Stimulated activated effector memory CD8-positive, alpha-beta T cell treated with anti-CD3 and anti-CD28 coated beads, Interleukin-12 subunit alpha, Interleukin-12 subunit beta, amount 100 ng/mL, for 72 hours (primary cell): ENCODE measurements at regions not wholly inside any gene's neighbourhood (a gene's known extent, or its start where the extent isn't known, plus 50 kb on each side); places are given as distances from the start of the nearest gene placed in this dataset.

ENCODE experiments used
- ATAC-seq: fragments of 150-1000 bp; cut with Tn5 transposase; 2 replicates; pipeline ENCODE4 v1.10.0; 2021
- DNase-seq, 2 donors: peaks; one replicate each; pipeline ENCODE4 v3.0.0; 2021 to 2022; ENCODE audit warnings: low spot score in 2 of 2
- H3K27ac Mint-ChIP-seq: one replicate; pipeline ENCODE4 v1.8.0; 2022; ENCODE audit warnings: mild to moderate bottlenecking, mixed read lengths
- H3K36me3 Mint-ChIP-seq: one replicate; pipeline ENCODE4 v1.8.0; 2022; ENCODE audit warnings: mild to moderate bottlenecking, mixed read lengths
- H3K4me1 Mint-ChIP-seq: one replicate; pipeline ENCODE4 v1.8.0; 2022; ENCODE audit warnings: mixed read lengths
- H3K4me3 Mint-ChIP-seq: one replicate; pipeline ENCODE4 v1.8.0; 2022; ENCODE audit warnings: mild to moderate bottlenecking, mixed read lengths
- H3K9me3 Mint-ChIP-seq: one replicate; pipeline ENCODE4 v1.8.0; 2022; ENCODE audit warnings: mixed read lengths

DNA sequence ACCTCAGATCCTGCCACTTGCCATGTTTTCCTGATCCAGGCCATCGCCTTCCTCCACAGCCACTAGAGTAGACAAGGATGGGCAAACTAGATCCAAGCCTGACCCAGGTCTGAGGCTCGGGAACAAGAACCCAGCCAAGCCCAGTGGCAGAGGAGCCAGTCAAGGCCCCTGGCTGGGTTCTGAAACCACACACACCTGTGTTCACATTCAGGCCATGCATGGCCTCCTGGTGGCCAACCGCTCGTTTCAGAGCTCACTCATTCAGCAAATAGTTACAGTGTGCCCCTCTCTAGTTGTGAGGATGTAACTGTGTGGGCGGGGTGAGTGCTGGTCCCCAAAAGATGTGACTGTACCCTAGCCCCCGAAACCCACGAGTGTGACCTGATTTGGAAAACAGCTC, 337.6 kb downstream of the CTTN start:
- no peak overlapping the region for H3K27ac Mint-ChIP-seq
- DNase-seq (no peak), ATAC-seq (no peak)
- no peaks in the 10 kb centered on the region for H3K4me1 Mint-ChIP-seq
- H3K36me3 Mint-ChIP-seq, result no peaks in the 10 kb centered on the region
- H3K9me3 Mint-ChIP-seq, result no peaks in the 10 kb centered on the region
- H3K4me3 Mint-ChIP-seq, result no peak overlapping the region

DNA sequence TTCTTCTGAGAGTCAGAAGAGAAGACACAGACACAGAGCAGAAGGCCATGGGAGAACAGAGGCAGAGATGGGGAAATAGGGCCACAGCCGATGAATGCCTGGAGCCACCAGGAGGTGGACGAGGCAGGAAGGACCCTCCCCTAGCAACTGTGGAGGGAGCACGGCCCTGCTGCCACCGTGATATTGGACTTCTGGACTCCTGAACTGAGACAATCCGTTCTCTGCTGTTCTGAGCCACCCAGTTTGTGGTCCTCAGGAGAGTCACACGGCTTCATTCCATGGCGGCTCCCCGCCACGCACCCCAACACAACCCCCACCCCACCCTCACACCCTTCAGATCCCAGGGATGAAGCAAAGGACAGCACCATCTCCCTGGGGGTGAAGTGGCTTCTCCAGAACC, 338.1 kb downstream of the CTTN start:
- no peaks in the 10 kb centered on the region for H3K4me1 Mint-ChIP-seq
- no peaks in the 10 kb centered on the region for H3K36me3 Mint-ChIP-seq
- DNase-seq (no peak), ATAC-seq (no peak)
- H3K27ac Mint-ChIP-seq, result no peak overlapping the region
- H3K9me3 Mint-ChIP-seq, result no peaks in the 10 kb centered on the region
- H3K4me3 Mint-ChIP-seq, result no peak overlapping the region

DNA sequence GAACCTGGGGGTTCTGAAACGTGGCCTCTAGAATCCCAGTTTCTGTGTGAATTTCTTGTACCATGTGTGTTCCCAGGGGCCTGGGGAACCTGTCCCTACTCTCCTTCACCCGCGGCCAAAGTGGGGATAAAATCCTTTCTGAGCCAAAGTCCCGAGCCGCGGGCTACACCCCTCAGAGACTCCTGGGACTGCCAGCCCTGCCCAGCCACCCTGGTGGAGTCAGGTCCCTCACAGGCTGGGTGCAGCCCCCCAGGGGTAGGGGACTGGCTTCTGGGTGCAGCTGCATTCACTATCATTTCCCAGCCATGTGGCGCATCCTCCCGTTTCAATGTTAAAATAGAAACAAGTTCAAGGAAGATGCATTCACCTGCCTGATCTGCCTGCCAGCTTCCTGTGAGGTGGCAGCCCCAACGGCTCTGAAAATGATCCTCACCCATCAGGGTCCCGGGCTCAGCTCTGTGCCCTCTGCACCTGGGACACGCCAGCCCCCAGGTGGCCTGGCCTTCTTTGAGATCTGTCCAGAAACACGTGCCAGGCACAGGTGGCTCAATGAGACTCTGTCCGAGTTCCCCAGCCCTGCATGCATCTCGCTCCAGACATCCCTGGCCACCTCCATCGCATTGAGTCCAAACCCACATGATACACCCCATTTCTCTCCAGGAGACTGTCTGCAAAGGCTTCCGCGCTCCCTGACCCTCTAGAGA, 338.8 kb downstream of the CTTN start:
- ATAC-seq (no peak), DNase-seq (no peak)
- Mint-ChIP-seq H3K4me1 (no peaks in the 10 kb centered on the region), H3K36me3 (no peaks in the 10 kb centered on the region), H3K27ac (no peak overlapping the region), H3K4me3 (no peak overlapping the region), H3K9me3 (no peaks in the 10 kb centered on the region)

DNA sequence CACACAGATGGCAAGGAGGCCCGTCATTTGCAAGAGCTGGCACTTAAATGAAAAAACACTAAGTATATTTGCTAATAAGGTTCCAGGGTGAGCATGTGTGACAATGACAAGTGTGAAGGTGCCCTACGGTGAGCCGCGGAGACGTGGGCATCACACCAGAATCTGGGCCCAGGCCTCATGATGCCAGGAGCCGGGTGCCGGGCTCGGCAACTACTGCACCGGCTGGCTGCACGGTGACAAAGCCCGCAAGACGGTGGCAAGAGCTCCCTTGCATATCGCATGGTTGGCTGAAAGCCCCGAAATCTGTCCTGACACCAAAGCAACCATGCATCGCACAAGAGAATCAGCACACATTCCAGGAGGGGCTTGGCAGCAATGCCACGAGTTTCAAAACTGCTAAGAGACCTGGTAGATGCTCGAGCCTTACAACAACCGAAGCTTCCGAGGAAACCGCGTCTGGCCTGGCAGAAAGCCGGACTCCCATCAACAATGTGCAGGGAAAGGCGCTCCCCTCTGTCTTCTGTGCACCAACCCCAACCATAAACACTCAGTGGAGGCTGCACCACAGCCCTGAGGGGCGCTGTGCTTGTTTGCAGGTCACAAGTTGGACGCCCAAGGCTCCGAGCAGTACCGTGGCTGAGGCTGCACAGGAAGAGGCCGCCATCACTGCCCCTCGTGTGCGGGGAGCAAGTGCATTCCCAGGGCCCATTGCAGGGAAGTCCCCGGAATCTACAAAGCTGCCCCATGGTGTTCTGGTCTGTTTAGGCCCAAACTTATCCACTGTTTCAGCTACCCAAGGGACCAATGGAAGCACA, 339.7 kb downstream of the CTTN start:
- Mint-ChIP-seq H3K4me1 (no peaks in the 10 kb centered on the region), H3K27ac (no peak overlapping the region), H3K36me3 (no peaks in the 10 kb centered on the region), H3K4me3 (no peak overlapping the region), H3K9me3 (no peaks in the 10 kb centered on the region)
- no peak for ATAC-seq
- DNase-seq, result no peak

DNA sequence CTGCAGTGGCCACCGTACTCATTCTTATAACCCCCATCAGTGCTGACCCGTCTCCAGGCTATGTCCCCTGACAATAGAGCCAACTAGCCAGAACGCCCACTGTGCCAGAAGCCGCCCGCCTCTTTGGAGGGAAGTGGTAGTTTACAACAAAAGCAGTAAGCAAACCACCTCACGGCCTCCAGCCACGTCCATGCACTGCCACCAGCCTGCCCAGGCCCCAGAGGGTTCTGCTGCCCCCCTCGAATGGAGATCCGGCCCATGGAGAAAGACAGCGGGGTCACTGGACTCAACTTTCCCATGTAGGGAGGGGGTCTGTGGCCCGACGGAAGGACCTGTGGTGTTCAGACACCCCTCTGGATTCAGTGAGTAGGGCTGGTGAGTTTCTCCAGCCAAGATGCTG, 340.3 kb downstream of the CTTN start:
- no peak overlapping the region for H3K27ac Mint-ChIP-seq
- no peak for ATAC-seq
- no peak for DNase-seq
- H3K4me3 Mint-ChIP-seq, result no peak overlapping the region
- H3K9me3 Mint-ChIP-seq, result no peaks in the 10 kb centered on the region
- H3K4me1 Mint-ChIP-seq, result no peaks in the 10 kb centered on the region
- H3K36me3 Mint-ChIP-seq, result no peaks in the 10 kb centered on the region

DNA sequence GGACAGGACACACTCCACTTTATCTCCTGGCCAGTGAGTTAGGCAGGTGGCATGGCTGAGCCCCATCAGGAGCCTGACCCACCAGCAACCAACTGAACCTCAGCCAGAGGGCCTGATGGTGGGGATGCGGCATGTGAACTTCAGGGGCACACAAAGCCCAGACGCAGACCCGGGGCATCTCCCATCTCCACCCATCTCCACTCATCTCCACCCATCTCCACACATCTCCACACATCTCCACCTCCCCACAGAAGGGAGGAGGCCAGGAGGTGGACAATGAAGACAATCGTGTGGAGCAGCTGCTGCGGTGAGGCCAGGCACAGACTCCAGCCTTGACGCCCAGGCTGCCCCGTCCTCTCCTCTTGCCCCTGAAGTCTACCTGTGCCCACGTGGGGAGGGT, 340.8 kb downstream of the CTTN start:
- ATAC-seq, result no peak

DNA sequence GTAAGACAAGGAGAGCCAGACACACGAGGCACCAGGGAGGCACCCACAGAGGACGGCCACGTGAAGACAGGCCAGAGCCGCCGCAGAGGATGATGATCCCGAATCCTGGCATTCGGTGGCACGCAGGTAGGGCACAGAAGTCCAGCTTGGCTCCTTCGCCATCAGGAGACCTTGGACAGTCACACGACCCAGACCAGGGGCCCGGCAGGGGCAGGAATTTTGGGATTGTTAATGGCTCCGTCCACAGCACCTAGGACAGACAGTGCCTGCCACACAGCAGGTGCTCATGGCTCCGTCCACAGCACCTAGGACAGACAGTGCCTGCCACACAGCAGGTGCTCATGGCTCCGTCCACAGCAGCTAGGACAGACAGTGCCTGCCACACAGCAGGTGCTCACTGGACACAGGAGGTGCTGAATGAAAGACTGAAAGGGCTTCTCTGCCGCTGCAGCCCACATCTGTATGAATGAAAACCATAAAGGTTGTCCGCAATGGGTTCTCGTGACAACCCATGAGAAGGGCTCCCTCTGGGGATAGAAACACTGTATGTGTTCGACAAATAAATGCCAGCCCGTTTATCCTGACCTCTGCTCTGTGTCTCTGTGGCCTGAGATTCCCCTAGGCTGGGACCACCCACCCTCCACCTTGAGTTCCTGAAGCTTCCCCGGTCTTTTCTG, 341.6 kb downstream of the CTTN start:
- ATAC-seq, result no peak
- Mint-ChIP-seq H3K27ac (no peak overlapping the region), H3K4me1 (no peaks in the 10 kb centered on the region), H3K9me3 (no peaks in the 10 kb centered on the region), H3K36me3 (no peaks in the 10 kb centered on the region), H3K4me3 (no peak overlapping the region)
- DNase-seq, result no peak

More for the DNA sequence above, 340.8 kb downstream of the CTTN start:
- H3K4me1 Mint-ChIP-seq, result no peaks in the 10 kb centered on the region
- no peak for DNase-seq
- no peaks in the 10 kb centered on the region for H3K36me3 Mint-ChIP-seq
- H3K4me3 Mint-ChIP-seq, result no peak overlapping the region
- H3K27ac Mint-ChIP-seq, result no peak overlapping the region
- H3K9me3 Mint-ChIP-seq, result no peaks in the 10 kb centered on the region

DNA sequence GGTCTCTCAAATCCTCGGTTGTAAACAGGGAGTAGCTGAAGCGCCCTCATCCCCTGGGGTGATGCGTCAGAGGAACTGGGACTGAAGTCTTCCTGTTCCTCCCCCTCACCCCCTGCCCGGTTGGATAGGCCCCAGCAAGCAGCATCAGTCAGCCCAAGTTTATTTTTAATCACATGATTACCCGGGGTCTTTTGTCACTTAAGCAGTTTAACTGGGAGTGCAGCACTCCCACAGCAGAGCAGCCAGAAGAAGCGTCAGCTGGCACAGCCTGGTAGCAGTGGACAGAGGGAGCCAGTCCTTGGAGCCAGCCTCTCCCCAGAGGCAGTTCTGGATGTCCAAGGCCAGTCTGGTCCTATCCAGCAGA, 342.1 kb downstream of the CTTN start:
- Mint-ChIP-seq H3K9me3 (no peaks in the 10 kb centered on the region), H3K4me3 (no peak overlapping the region), H3K27ac (no peak overlapping the region), H3K36me3 (no peaks in the 10 kb centered on the region), H3K4me1 (no peaks in the 10 kb centered on the region)
- DNase-seq, result no peak
- ATAC-seq, result no peak

DNA sequence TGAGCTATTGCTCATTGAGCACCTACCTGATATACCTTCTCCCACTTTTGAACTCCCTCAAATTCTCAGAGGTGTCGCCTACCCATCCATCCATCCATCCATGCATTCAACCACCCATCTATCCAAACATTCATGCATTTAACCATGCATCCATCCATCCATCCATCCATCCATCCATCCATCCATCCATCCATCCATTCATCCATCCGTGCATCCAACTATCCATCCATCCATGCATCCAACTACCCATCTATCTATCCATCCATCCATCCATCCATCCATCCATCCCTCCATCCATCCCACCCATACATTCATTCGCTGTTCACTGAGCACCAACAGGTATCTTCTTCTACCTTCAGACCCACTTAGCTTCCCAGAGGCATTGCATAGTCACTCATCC, 342.8 kb downstream of the CTTN start:
- no peak for DNase-seq
- Mint-ChIP-seq H3K4me1 (no peaks in the 10 kb centered on the region), H3K27ac (no peak overlapping the region), H3K4me3 (no peak overlapping the region), H3K36me3 (no peaks in the 10 kb centered on the region), H3K9me3 (no peaks in the 10 kb centered on the region)
- no peak for ATAC-seq

DNA sequence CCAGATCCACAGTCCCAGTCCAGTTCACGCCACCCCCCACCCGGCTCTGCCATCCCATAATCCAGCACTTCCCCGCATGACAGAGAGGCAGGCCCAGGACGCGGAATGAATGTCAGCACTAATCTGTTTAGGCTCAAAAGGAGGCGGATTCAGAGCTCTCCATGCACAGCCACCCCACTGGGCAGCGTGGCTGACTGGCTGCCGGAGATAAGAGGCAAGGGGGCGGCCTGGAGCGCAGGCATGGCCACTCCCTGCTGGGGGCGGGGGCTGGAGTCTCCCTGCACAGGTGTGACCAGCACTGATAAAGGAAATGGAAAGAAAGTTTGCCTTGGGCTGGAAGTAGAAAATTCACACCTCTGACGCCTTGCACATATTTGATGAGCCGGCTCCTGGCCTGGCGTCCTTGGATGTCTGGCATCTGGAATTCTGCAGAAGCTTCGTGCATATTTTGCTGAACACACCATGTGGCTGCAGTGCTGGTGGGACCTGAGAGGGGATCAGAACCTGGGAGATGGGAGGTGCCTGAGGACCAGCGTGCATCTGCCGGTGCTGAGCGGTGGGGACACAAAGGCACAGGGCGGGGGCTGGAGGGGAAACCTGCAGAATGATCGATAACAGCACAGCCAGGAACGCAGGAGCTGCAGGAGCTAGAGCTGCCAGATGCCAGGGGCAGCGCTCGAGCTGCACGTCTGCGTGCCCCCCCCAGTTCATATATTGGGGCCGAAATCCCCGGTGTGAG, 344.4 kb downstream of the CTTN start:
- ATAC-seq (no peak), DNase-seq (no peak)
- Mint-ChIP-seq H3K4me3 (no peak overlapping the region), H3K4me1 (no peaks in the 10 kb centered on the region), H3K27ac (no peak overlapping the region), H3K9me3 (no peaks in the 10 kb centered on the region), H3K36me3 (no peaks in the 10 kb centered on the region)

DNA sequence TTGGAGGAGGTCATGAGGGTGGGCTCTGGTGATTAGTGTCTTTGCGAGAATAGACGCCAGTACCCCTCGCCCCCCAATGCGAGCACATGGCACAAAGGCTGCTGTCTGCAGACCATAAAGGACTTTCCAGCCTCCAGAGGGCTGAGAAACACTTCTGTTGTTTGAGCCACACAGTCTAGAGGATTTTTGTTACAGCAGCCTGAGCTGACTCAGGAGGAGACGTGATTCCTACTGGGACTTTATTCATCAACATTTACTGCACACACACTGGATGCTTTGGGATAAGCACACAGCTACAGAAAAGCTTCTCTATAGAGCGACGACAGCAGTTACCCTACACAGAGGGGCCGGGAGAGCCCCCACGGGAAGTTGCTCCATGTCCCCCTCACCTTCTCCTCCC, 345.0 kb downstream of the CTTN start:
- H3K4me3 Mint-ChIP-seq, result no peak overlapping the region
- DNase-seq, result no peak
- no peak for ATAC-seq
- no peaks in the 10 kb centered on the region for H3K9me3 Mint-ChIP-seq
- no peak overlapping the region for H3K27ac Mint-ChIP-seq
- no peaks in the 10 kb centered on the region for H3K4me1 Mint-ChIP-seq
- H3K36me3 Mint-ChIP-seq, result no peaks in the 10 kb centered on the region

DNA sequence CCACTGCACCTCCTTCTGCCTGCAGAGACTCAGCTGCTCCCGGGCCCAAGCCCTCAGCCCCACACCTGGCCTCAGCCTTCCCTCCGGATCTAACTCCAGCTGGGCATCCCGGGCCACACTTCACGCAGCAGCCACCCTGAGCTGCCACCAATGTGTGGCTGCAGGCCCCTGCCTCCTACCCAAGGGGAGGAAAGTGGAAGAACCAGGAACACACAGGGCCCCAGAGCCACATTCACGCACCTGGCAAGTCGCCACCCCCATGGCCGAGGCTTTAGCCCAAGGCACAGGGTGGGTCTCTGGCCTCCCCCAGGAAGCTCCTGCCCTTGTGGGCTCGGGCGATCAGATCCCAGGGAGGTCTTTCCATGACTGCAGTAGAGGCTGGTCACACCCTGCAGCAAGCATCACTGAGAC, 345.6 kb downstream of the CTTN start:
- Mint-ChIP-seq H3K4me1 (no peaks in the 10 kb centered on the region), H3K9me3 (no peaks in the 10 kb centered on the region), H3K27ac (no peak overlapping the region), H3K4me3 (no peak overlapping the region), H3K36me3 (no peaks in the 10 kb centered on the region)
- ATAC-seq, result no peak
- no peak for DNase-seq

DNA sequence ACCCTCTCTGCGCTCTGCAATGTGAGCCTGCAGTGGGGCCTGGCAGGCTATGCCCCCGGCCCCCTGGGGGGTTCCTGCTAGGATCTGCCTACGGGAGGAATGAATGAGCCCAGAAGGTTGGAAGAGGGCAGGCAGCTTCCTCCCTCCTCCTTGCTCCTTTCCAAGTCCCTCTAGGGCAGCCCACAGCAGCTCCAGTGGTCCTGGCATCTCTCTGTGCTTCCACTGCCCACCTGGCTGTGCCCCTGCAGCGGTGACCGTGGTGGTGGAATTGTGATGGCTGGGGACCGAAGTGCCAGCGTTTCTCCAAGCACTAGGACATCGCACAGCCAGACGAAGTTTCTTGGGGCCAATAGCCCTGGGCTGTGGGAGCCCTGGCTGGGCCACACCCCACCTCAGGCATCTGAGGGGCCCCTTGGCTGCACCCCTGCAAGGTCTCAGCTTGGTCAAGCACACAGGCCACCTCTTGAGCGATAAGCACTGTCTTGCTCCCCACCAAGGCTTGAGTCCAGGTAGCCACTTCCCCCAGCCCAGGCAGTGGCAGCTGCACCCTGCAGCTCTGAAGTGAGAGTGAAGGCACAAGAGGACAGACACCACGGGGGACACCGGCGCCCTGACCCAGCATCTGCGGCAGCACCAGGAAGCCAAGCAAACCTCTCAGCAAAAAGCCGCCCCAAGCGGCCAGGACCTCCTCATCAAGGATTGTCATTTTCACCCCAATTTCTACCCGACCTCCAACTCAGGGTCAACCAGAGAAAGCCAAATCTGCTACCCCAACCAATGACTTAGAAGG, 346.3 kb downstream of the CTTN start:
- ATAC-seq (no peak), DNase-seq (no peak)
- no peak overlapping the region for H3K27ac Mint-ChIP-seq
- no peak overlapping the region for H3K4me3 Mint-ChIP-seq
- no peaks in the 10 kb centered on the region for H3K4me1 Mint-ChIP-seq
- no peaks in the 10 kb centered on the region for H3K36me3 Mint-ChIP-seq
- H3K9me3 Mint-ChIP-seq, result peaks cover 2% of the 10 kb centered on the region

DNA sequence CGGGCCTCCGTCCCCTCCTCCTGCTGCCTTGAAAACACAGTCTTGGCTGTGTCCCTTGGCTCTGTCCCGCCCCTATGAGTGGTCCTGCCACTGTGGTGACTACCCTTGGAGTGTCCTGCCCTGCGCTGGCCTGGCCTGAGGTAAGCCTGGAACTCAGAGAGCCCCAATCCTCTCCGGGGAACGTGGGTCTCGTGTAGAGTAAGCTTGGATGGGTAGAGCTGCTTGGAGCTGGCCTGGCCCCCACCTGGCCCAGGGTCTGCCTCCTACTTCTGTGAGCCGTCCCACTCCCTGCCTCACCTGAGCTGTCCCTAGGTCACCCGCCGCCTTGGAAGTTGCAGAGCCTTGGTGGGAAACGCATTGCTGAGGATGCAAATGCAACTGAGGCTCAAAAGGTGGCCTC, 347.1 kb downstream of the CTTN start:
- no peak for DNase-seq
- H3K27ac Mint-ChIP-seq, result no peak overlapping the region

DNA sequence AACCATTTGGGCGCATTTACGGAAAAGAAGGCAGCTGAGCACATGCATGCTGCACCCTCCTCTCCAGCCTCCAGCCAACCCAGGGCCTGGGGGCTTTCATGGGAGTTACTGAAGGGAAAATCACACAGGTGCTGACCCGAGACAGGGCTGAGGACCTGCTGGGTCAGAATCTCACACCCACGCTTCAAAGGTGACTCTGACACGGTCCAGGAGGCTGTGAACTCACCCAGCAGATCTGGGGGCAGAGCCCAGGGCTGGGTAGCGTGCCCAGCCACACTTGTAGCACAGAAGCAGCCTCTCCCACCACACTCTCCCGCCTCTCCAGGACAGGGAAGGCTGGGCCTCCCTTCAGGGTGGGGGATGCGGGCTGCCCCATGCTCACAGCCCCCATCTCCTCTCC, 347.6 kb downstream of the CTTN start:
- no peak overlapping the region for H3K4me3 Mint-ChIP-seq
- no peaks in the 10 kb centered on the region for H3K4me1 Mint-ChIP-seq
- ATAC-seq, result no peak
- no peak for DNase-seq
- no peaks in the 10 kb centered on the region for H3K36me3 Mint-ChIP-seq
- H3K9me3 Mint-ChIP-seq, result peaks cover 7% of the 10 kb centered on the region
- H3K27ac Mint-ChIP-seq, result no peak overlapping the region

More for the DNA sequence above, 347.1 kb downstream of the CTTN start:
- H3K4me3 Mint-ChIP-seq, result no peak overlapping the region
- H3K9me3 Mint-ChIP-seq, result peaks cover 6% of the 10 kb centered on the region
- no peaks in the 10 kb centered on the region for H3K4me1 Mint-ChIP-seq
- no peak for ATAC-seq
- H3K36me3 Mint-ChIP-seq, result no peaks in the 10 kb centered on the region
